Vagina (tissue), 2 donors: ENCODE measurements at regions not wholly inside any gene's neighbourhood (a gene's known extent, or its start where the extent isn't known, plus 50 kb on each side); places are given as distances from the start of the nearest gene placed in this dataset.

Experiments used
- POLR2AphosphoS5 ChIP-seq, 2 donors: sonication (generic); formaldehyde crosslinking; IDR thresholded peaks; one replicate each; pipeline ENCODE4 v1.9.0; 2017; ENCODE audit warnings: antibody characterized with exemption in 2 of 2, mild to moderate bottlenecking in 2 of 2, low read depth in 1 of 2; ENCODE audit not compliant: insufficient read depth in 1 of 2
- TF ChIP-seq, protein P1 (sequence below), 3 experiments: fragments of 450-650 bp in 2 of 3; fragments of 200-600 bp in 1 of 3; sonication (generic) in 1 of 3; IDR thresholded peaks; one replicate each; pipeline ENCODE4 v1.5.1; 2017 to 2019; ENCODE audit warnings: antibody characterized with exemption in 3 of 3, mild to moderate bottlenecking in 2 of 3, moderate library complexity in 2 of 3

DNA sequence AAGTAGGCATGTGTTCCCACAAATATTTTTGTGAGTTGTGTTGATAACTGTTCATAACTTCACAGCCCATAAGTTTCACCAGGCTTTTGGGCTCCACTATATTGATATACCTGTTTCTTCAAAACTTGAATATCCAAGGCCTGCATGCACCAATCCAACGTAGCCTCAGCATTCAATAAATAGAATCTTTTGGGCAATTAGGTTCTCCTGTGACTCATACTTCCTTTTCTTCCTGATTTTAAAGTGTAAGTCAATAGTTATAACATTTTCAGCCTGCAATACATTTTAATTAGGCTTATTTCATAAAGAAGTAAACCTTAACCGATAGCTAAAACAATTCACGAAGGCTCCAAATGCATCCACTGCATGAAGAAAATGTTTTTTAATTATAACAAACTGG is 97.8 kb upstream of the SPRED1 start:
- TF ChIP-seq, protein P1, sequence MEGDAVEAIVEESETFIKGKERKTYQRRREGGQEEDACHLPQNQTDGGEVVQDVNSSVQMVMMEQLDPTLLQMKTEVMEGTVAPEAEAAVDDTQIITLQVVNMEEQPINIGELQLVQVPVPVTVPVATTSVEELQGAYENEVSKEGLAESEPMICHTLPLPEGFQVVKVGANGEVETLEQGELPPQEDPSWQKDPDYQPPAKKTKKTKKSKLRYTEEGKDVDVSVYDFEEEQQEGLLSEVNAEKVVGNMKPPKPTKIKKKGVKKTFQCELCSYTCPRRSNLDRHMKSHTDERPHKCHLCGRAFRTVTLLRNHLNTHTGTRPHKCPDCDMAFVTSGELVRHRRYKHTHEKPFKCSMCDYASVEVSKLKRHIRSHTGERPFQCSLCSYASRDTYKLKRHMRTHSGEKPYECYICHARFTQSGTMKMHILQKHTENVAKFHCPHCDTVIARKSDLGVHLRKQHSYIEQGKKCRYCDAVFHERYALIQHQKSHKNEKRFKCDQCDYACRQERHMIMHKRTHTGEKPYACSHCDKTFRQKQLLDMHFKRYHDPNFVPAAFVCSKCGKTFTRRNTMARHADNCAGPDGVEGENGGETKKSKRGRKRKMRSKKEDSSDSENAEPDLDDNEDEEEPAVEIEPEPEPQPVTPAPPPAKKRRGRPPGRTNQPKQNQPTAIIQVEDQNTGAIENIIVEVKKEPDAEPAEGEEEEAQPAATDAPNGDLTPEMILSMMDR (IDR thresholded peaks at IDR 0.05), result no peak
- TF ChIP-seq POLR2AphosphoS5 (IDR thresholded peaks at IDR 0.05; ENCODE audit: insufficient read depth in 1 of 2, low read depth in 1 of 2), result no peak
